Cerebellar nuclear complex (tissue), 1 donor: ENCODE measurements at regions not wholly inside any gene's neighbourhood (a gene's known extent, or its start where the extent isn't known, plus 50 kb on each side); places are given as distances from the start of the nearest gene placed in this dataset.
"Not testable (repeated sequence)": the region's sequence is repeated elsewhere in the genome, so short reads cannot be mapped to it uniquely, and the experiment has no call there.

Source experiments
- DNase-seq, 2 experiments: peaks; one replicate each; lab custom pipeline; 2025; lab: John Stamatoyannopoulos, UW

DNA sequence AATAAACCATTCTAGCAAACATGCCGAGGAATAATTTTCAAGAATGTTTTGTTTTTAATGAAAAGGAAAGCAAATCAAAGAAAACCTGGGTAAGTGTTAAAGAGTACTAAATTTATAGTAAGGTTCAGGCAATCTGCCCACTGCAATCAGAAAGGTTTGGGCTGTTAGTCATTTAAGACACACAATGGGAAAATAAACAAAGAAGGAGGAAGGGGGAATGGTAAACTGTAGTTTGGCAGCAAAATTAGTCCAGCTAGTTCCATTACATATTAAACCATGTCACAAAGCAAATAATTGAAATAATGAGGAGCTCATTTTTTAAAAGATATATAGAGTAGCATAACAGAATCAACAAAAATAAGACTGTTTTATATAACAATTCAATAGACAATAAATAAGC lies 87.5 kb upstream of the COPS8 start:
- no peak for DNase-seq

DNA sequence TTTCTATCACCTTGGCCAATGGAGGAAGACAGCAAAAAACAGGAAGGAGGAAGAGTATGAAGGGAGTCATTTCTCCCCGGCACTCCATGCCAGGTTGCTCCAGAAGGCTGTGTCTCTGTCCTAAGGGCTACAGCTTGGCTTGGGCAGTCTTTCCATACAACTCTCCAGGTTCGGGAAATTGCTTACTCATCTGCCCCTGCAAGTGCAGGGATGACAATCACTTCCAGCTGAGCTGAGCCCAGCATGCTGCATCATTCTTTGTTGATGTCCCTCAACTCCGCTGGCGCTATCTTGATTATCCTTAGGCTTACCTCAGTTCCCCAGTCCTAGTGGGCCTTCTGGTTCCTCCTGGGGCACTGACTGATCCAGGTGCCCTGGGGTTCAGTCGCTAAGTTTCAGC lies 86.9 kb upstream of the COPS8 start:
- no peak for DNase-seq

DNA sequence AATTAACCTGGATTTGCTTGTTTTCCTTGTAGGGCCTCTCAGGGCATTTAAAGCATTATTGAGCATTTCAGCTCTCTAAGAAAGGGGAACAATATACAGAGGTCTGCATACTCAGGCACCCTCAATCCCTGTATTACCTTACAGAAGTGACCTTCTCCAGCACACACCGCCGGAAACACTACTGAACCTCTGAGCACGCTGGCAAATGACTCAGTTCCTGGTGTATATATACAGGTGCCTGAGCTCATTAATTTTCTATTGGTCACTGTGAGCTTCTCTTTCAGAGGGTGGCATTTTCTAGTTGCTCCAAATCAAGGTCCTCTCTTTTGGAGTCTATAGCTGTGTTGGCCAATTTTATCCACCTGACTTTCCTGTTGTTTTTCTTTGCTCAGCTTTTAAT lies 85.2 kb upstream of the COPS8 start:
- DNase-seq = no peak

DNA sequence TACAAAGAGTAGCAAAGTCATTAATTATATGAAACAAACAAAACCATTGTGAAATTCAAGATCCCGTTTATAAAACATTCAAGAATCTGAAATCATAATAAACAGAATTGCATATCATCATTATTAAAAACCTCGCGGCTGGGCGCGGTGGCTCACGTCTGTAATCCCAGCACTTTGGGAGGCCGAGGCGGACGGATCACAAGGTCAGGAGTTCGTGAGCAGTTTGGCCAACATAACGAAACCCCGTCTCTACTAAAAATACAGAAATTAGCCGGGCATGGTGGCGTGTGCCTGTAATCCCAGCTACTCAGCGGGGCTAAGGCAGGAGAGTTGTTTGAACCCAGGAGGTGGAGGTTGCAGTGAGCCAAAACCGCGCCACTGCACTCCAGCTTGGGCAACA lies 80.3 kb upstream of the COPS8 start:
- DNase-seq = not testable (repeated sequence)

DNA sequence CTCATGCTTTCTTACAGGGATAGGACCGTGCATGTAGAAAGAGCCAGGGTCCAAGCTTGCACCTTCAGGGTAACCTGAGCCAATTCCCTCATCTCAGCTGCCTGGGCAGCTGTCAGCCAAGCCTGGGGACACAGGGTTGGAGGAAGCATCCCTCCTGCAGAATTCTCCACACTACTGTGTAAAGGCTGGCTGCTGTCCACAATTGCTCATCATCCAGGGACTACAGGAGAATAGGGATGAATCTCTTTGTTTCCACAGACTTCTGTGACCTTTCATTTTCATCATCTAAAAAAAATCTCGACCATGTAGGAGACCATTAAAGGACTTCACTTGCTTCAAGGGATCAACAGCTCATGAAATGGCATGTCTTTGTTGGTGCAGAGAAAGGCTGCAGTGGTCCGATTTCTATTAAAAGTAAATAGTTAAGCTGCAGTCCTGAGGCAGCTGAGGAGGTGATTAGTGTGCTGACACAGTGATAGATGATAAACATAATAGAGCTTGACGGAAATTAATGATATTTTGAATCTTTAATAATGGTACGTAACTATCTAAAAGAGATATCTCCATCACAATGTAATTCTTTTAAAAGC lies 74.4 kb upstream of the COPS8 start:
- no peak for DNase-seq

DNA sequence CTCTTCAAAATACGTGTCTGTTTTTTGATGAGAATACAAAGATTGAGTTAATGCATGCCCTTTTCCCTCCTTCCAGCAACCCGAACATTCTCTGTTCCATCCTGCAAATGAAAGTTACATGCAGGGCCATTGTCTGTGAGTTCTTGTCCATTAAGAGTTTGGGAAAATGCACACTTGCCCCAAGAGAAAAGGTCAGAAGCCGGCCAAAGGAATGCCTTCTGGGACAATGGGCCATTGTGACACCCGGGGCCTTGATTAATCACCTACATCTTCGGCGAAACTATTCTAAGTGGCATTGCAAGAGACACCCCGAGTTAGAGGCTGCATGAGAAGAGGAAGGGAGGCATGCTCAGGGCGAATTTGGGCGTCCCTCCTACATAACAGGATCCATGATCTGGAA lies 73.7 kb upstream of the COPS8 start:
- no peak for DNase-seq

DNA sequence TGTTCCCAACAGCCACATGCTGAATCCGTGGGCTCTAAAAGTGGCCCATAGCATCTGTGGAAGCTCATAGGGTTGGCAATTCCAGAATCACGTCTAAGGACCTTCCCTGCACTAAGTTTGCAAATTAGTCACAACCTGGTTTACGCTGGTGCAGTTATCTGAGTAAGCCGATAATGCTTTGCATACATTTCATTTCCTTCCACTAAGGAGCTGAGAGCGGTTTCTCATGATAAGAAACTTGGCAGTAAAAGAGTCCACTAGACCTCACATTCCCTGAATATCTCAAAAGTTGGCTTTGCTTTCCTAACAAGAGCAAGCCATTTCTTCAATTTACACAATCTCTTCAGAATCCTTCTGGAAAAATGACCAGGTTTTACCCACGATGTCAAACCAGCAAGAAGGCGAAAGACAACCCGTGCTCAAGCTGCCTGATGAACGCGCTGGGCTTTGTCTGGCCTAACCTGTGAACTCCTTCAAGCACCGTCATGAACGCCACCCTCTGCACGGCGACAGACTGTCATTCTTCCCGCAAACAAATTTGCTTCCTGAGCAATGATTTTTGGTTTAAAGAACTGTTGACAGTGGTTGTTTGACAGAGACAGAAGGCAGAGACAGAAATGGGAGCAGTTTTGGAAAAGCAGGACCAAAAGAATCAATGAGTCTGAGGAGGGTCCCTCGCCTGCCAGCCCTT lies 73.0 kb upstream of the COPS8 start:
- DNase-seq = no peak

DNA sequence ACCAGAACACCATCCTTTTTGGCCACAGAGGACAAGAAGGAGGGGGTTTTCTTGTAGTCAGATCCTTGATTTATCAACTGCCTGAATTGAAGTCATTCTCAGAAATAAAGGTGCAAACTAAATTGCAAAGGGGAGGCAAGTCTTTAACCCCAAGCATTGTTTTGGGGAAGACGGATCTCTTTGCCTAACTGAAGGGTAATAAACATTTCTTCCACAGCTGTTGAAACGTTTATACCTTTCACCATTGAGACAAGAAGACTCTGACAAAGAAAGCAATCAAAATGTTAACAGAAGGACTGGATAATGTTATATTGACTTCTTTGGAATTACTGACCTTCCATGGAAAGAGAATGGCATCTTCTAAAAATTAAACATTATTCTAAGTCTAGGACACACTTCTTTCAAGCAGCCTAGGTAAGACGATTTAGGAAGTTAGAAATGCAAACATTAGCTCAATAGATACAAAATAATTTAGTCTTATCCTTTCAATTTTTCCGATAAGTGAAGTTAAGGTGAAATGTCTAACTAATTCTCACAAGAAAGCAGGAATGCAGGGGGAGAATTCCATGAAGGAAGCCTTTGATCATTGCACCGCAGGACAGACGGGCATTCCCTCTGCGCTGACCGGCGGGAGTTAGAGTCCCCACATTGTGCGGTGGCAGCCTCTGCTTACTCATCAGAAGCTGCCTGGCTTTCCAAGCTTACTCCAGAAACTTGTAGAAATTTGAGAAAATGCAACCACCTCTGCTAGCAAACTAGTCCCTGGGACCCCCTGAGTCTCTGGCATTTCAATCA lies 69.4 kb upstream of the COPS8 start:
- no peak for DNase-seq

DNA sequence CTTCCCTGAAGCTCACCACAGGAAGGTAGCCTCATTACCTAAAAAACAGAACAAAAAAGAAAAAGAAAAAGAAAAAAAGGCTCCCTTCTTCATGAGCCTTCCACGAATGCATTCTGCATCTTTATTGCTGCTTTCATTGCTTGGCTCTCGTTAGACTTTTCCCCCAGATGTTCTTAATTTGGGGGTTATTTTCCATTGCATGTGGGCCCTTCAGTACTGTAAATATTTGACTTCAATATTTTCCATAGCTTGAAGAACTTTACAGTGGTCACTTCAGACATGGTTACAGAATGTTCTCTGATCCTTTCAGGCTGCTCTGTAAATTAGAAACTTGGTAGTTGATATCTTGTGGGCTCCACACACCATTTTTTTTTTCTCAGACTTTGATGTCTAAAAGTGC lies 65.6 kb upstream of the COPS8 start:
- DNase-seq = no peak

DNA sequence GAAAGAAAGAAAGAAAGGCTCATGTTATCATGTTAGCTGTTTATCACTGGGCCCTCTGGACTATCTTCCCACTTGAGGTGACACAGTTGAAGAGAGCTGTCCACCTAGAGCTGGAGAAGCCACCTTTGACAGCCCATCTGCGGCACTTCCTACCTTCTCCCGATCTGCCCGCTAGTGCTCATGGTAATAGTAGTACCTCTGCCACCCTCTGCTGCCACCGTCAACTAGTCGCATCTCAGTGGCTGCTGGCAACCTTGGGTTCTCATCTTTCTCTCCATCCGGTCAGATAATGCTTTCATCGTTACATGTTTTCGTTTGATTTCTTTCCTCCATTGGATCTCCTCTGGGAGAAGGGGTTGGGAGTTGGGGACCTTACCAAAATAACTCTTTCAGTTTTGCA lies 63.2 kb upstream of the COPS8 start:
- DNase-seq = no peak

DNA sequence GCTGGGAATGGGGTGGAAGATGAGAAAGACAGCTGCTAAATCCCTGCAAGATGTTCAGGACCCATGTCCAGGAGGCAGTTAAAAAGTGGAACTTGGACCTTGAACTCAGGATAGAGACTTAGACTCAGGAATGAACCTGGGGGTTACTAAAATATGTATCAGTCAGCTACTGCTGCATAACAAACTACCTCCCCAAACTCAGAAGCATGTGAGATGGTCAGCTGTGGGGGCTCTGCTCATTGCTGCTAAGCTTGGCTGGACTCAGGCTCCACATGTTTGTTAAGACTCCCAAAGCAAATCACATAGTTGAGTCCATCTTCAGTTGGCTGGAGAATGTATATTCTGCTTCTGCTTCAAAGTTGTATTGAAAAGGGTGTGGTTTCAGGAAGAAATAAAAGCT lies 61.4 kb upstream of the COPS8 start:
- no peak for DNase-seq

DNA sequence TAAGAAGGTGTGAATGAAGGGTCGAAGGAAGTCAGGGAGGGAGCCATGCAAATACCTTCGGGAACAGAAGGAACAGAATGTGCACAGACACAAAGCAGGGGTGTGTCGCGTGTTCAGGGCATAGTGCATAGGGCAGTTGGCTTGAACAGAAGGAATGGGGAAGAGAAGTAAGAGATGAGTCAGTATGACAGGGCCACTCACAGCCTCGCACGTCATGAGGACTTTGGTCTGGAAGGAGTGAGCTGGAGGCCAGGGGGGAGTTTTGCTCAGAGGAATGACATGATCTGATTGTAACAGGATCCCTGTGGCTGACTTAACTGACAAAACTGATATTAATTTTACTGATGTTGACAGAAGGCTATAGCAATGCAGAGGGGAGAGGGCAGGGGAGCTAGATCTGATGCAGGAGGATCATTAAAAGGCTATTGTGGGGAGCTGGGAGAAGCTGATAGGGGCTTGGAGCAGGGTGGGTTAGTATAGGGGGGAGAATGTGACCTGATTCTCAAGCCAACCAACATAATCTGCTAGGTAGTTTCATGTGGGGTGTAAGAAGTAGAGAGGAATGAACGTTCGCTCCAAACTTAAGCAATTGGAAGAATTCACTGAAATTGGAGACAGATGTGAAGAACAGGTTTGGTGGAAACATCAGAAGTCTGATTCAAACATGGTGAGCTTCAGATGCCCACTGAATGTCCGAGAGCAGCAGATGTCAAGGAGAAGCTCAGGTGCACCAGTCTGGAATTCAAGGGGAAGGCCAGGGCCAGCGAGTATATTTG lies 60.4 kb upstream of the COPS8 start:
- DNase-seq = no peak

DNA sequence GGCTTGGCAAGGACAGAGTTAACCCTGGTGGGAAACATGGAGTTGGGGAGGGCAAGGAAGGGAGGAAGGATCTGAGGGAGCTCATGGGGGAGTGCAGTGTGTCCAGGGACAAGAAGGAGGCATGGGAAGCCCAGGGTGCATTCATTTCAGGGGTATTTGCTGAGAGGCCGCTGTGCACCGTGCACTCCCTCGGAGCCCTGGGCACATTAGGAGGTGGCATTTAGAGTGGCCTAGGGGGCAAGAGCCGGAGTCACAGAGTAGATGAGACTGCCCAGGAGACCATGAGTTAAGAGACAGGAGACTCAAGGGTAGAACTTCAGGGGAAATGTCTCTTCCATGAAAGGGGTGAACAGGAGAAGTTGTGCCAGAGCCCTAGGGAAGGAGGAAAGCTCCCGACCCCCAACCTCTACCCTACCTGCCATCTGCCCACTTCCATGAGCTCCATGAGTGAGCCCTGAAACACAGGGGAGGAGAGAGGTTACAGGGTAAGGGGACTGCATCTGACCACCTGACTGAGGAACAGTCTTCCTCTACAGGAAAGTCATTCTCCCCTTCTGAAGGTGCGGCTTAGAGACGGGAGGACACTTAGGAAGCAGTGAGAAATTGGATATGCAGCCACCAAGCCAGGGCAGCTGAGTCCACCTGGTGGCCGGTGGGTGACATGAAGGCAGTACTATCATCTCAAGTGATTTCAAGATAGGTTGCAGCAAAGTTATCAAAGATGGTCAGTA lies 58.5 kb upstream of the COPS8 start:
- peak in 1 of 2 experiments; percentile 20 for DNase-seq

DNA sequence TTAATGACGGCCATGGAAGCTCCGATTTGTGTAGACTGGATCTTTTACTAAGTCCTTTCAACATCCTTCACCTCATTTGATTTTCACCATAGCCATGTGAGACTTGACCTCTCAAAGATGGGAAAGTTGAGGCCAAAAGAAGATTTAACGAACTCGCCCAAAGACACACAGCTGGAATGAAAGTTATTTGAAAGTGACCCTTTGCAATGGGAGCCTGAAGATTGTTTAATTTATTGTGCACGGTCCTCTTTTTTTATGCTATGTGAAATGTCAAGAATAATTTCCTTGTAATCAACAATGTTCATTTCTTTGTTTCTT lies 58.0 kb upstream of the COPS8 start:
- no peak for DNase-seq

DNA sequence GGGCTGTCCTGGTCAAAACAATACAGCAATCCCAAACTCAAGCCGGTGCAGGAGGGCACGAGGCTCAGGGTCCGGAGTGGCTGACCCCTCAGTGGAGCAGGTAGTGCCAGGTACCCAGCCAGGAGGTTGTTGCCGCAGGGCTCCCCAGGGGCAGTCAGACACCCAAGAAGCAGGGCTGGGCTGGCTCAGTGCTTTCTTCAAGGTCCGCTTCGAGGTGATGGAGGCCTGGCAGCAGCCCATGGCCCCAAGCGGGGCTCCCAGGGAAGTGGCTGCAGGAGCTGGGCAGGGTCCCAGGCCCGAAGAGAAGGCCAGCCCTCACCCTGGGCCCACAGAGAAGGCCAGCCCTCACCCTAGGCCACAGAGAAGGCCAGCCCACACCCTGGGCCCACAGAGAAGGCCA lies 55.3 kb upstream of the COPS8 start:
- no peak for DNase-seq

DNA sequence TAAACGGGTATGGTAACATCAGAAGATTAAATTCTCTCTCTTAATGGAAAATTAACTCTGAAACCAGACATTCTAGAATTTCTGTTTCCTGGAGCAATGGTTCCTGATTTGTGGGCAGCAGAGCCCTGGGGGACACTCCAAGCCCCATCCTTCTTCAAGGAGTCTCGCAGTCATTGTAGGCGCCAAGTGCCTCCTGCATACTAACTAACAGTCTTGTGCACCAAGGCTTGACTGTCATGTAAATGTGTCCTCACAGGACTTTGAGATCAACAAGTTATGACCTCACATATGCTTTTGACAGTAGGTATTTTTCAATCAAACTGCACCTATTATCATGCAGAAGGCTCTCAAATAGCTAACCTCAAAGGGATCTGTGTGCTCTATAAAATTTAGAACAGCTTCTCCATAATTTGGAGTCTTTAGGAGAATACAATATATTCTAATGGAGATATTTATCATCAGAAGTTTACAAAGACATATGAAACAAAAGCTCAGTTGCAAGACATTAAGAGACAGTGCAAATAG lies 52.1 kb upstream of the COPS8 start:
- no peak for DNase-seq

DNA sequence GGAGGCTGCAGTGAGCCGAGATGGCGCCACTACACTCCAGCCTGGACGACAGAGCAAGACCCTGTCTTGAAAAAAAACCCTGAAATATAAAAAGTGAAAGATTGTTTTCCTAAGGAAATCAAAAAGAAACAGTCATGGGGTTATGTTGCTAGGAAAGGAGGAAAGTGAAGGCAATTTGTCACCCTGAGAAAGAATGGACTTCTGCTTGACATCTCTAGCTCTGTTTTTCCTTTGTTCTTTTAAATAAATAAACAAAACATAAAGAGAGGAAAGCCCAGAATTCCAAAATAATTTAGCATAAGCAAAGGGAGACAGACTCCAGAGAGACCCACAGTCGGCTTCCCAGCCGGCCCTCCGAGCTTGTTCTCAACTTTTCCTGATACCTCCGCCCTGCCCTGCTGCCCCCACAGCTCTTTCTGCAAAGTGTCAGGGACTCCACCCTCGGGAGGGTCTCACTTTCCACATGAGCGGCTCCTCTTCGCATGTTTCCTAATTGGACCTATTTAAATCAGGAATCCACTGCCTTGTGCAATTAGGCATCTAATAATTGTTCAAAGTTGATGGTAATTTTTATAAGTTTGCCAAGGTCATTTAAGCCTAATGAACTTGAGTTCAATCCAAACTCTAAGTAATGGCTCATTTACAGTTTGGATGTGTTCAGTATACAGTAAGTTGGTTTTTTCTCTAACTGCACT lies 49.8 kb upstream of the COPS8 start:
- DNase-seq = no peak
